Right atrium auricular region (tissue), 2 donors: ENCODE measurements at regions not wholly inside any gene's neighbourhood (a gene's known extent, or its start where the extent isn't known, plus 50 kb on each side); places are given as distances from the start of the nearest gene placed in this dataset.
"Not testable (repeated sequence)": the region's sequence is repeated elsewhere in the genome, so short reads cannot be mapped to it uniquely, and the experiment has no call there.

Experiments
- DNase-seq: peaks from one replicate; pipeline ENCODE4 v3.0.0-alpha.2; 2019; ENCODE audit warnings: low spot score
- H3K27ac ChIP-seq, 2 donors: fragments of 200-600 bp; sonication (generic); 1 replicate in 1 of 2; 2 replicates in 1 of 2; pipeline ENCODE4 v1.5.1; 2016 to 2019
- H3K27me3 ChIP-seq, 2 donors: fragments of 200-600 bp; sonication (generic); one replicate each; pipeline versions ENCODE4 v1.5.1 to v1.6.0; 2017 to 2019
- H3K36me3 ChIP-seq: fragments of 200-600 bp; sonication (generic); one replicate; pipeline ENCODE4 v1.5.1; 2016
- H3K4me1 ChIP-seq, 2 donors: fragments of 200-600 bp; sonication (generic); one replicate each; pipeline versions ENCODE4 v1.5.1 to v1.6.0; 2017 to 2019
- H3K4me3 ChIP-seq, 2 donors: fragments of 200-600 bp; sonication (generic); 1 replicate in 1 of 2; 2 replicates in 1 of 2; pipeline ENCODE4 v1.5.1; 2017 to 2019; ENCODE audit warnings: mild to moderate bottlenecking in 1 of 2, moderate library complexity in 1 of 2
- H3K9me3 ChIP-seq, 2 donors: fragments of 200-600 bp; sonication (generic); one replicate each; pipeline ENCODE4 v1.5.1; 2019
- CTCF ChIP-seq, 2 donors: fragments of 200-600 bp; sonication (generic); IDR thresholded peaks; one replicate each; pipeline ENCODE4 v1.5.1; 2019; ENCODE audit warnings: antibody characterized with exemption in 2 of 2

GRCh38 chr11:37184326-37184725 lies 586.3 kb upstream of the RAG2 start:
- H3K36me3 ChIP-seq = no peaks in the 10 kb centered on the region
- H3K9me3 ChIP-seq = peaks cover 0 to 6% of the 10 kb centered on the region in 2 donors
- DNase-seq = no peak
- no peak overlapping the region for H3K27ac ChIP-seq
- no peak overlapping the region for H3K4me3 ChIP-seq
- no peak for TF ChIP-seq CTCF (IDR thresholded peaks at IDR 0.05)
- no peaks in the 10 kb centered on the region for H3K4me1 ChIP-seq
- H3K27me3 ChIP-seq = no peaks in the 10 kb centered on the region

GRCh38 chr11:37182031-37182430 lies 584.0 kb upstream of the RAG2 start:
- no peaks in the 10 kb centered on the region for H3K27me3 ChIP-seq
- H3K36me3 ChIP-seq = no peaks in the 10 kb centered on the region
- H3K9me3 ChIP-seq = peaks cover 0 to 6% of the 10 kb centered on the region in 2 donors
- no peak for TF ChIP-seq CTCF (IDR thresholded peaks at IDR 0.05)
- DNase-seq = no peak
- H3K4me3 ChIP-seq = no peak overlapping the region
- H3K27ac ChIP-seq = no peak overlapping the region
- no peaks in the 10 kb centered on the region for H3K4me1 ChIP-seq

- H3K4me3 ChIP-seq = no peak overlapping the region
- DNase-seq = no peak
- no peaks in the 10 kb centered on the region for H3K4me1 ChIP-seq
- no peaks in the 10 kb centered on the region for H3K36me3 ChIP-seq
- H3K9me3 ChIP-seq = peaks cover 0 to 6% of the 10 kb centered on the region in 2 donors
- no peak overlapping the region for H3K27ac ChIP-seq
- no peak for TF ChIP-seq CTCF (IDR thresholded peaks at IDR 0.05)
- H3K27me3 ChIP-seq = no peaks in the 10 kb centered on the region
Observed at GRCh38 chr11:37177721-37178120, 579.7 kb upstream of the RAG2 start.

GRCh38 chr11:37171451-37171850 lies 573.4 kb upstream of the RAG2 start:
- no peaks in the 10 kb centered on the region for H3K9me3 ChIP-seq
- H3K27ac ChIP-seq = no peak overlapping the region
- no peak overlapping the region for H3K4me3 ChIP-seq
- TF ChIP-seq CTCF (IDR thresholded peaks at IDR 0.05) = no peak
- H3K36me3 ChIP-seq = no peaks in the 10 kb centered on the region
- no peak for DNase-seq
- no peaks in the 10 kb centered on the region for H3K27me3 ChIP-seq
- no peaks in the 10 kb centered on the region for H3K4me1 ChIP-seq

GRCh38 chr11:37170311-37170710 lies 572.3 kb upstream of the RAG2 start:
- Histone ChIP-seq H3K27ac (no peak overlapping the region), H3K27me3 (no peaks in the 10 kb centered on the region), H3K9me3 (no peaks in the 10 kb centered on the region), H3K4me3 (no peak overlapping the region), H3K4me1 (no peaks in the 10 kb centered on the region), H3K36me3 (no peaks in the 10 kb centered on the region)
- no peak for TF ChIP-seq CTCF (IDR thresholded peaks at IDR 0.05)
- no peak for DNase-seq

- H3K4me3 ChIP-seq, H3K27ac ChIP-seq, H3K4me1 ChIP-seq: not testable (repeated sequence)
Observed at GRCh38 chr11:37145434-37145833, 547.4 kb upstream of the RAG2 start.

More at GRCh38 chr11:37145434-37145833, 547.4 kb upstream of the RAG2 start:
- not testable (repeated sequence) for DNase-seq, H3K9me3 ChIP-seq, H3K27me3 ChIP-seq, H3K36me3 ChIP-seq
